H1 (cell line): ENCODE measurements at regions not wholly inside any gene's neighbourhood (a gene's known extent, or its start where the extent isn't known, plus 50 kb on each side); places are given as distances from the start of the nearest gene placed in this dataset.

Source experiments
- EP300 ChIP-seq, 2 experiments: IDR thresholded peaks; 1 replicate in 1 of 2; 2 replicates in 1 of 2; pipeline ENCODE4 v1.6.1; 2011 to 2012; ENCODE audit warnings: low read depth in 2 of 2, low read length in 2 of 2, mild to moderate bottlenecking in 2 of 2, borderline replicate concordance in 1 of 2, inconsistent platforms in 1 of 2, moderate library complexity in 1 of 2
- NANOG ChIP-seq: IDR thresholded peaks from 2 replicates; pipeline ENCODE4 v1.6.1; 2011; ENCODE audit warnings: low read length, low read depth, mild to moderate bottlenecking, inconsistent platforms; ENCODE audit not compliant: insufficient read depth, poor library complexity, severe bottlenecking
- PHF8 ChIP-seq: fragments of 200-600 bp; sonication (generic); conservative IDR thresholded peaks from 2 replicates; pipeline ENCODE4 v1.7.1; 2012; ENCODE audit warnings: low read depth, mild to moderate bottlenecking, inconsistent platforms, low read length, moderate library complexity
- RXRA ChIP-seq: IDR thresholded peaks from 2 replicates; pipeline ENCODE4 v1.6.1; 2011; ENCODE audit warnings: low read depth, mild to moderate bottlenecking, low read length, moderate library complexity; ENCODE audit not compliant: insufficient read depth
- SAP30 ChIP-seq: fragments of 300-600 bp; sonication (generic); IDR thresholded peaks from 2 replicates; pipeline ENCODE4 v1.7.1; 2012; ENCODE audit warnings: low read length, moderate library complexity, mild to moderate bottlenecking, inconsistent platforms; ENCODE audit not compliant: insufficient read depth, insufficient replicate concordance
- SP1 ChIP-seq: IDR thresholded peaks from 2 replicates; pipeline ENCODE4 v1.6.1; 2011; ENCODE audit warnings: low read depth, low read length

DNA sequence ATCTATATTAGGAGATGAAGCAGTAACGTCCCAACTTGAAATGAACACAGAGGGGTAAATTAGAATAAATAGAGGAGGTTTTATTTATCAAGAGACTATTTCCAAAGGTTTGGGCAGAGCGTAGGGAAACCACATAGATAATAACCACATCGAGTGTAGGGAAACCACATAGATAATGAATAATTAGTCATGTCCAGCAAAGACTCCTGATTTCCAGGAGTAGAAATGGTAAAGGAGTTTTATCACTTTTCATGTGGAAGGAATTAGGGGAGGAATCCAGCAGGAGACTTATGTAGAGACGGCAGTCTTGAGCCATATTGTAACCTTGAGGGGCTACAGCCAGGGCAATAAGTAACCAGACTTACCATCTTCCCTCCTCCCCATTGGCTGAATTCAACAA, 136.3 kb upstream of the CSNK1A1L start (continued):
- TF ChIP-seq SAP30 (no peak), NANOG (no peak), SP1 (no peak), EP300 (IDR thresholded peaks at IDR 0.05; ENCODE audit: borderline replicate concordance in 1 of 2, low read depth in 2 of 2, low read length in 2 of 2) (no peak), PHF8 (no peak), RXRA (no peak)
